Body of pancreas (tissue), 4 donors: ENCODE measurements at regions not wholly inside any gene's neighbourhood (a gene's known extent, or its start where the extent isn't known, plus 50 kb on each side); places are given as distances from the start of the nearest gene placed in this dataset.
A peak's percentile ranks its signal among the peaks of the same experiment; 100 is the strongest.

Source experiments
- ATAC-seq: fragments of 150-250 bp; one replicate; pipeline ENCODE4 v1.9.1; 2016
- DNase-seq, 4 donors: peaks; one replicate each; pipeline ENCODE4 v3.0.0-alpha.2; 2019
- H3K27ac ChIP-seq, 4 donors: fragments of 200-600 bp; sonication (generic); 1 replicate in 3 of 4; 2 replicates in 1 of 4; pipeline versions ENCODE4 v1.5.1 to v1.6.1; 2016 to 2019; ENCODE audit warnings: mild to moderate bottlenecking in 1 of 4, mixed read lengths in 1 of 4, moderate library complexity in 1 of 4
- H3K27me3 ChIP-seq, 2 donors: fragments of 200-600 bp; sonication (generic); one replicate each; pipeline ENCODE4 v1.6.0; 2016; ENCODE audit warnings: mild to moderate bottlenecking in 1 of 2
- H3K36me3 ChIP-seq, 2 donors: fragments of 200-600 bp; sonication (generic); replicated peaks in 1 of 2; 2 replicates each; pipeline ENCODE4 v1.5.1; 2016; ENCODE audit warnings: low read depth in 2 of 2; ENCODE audit not compliant: insufficient read depth in 1 of 2
- H3K4me1 ChIP-seq: fragments of 200-600 bp; sonication (generic); one replicate; pipeline ENCODE4 v1.6.0; 2016
- H3K4me3 ChIP-seq, 2 donors: fragments of 200-600 bp; sonication (generic); 1 replicate in 1 of 2; 2 replicates in 1 of 2; pipeline ENCODE4 v1.5.1; 2016 to 2019
- H3K9me3 ChIP-seq, 3 donors: fragments of 200-600 bp; sonication (generic); 1 replicate in 2 of 3; 2 replicates in 1 of 3; pipeline ENCODE4 v1.5.1; 2016
- CTCF ChIP-seq, 7 experiments: fragments of 450-650 bp in 4 of 7; fragments of 200-600 bp in 3 of 7; sonication (generic) in 3 of 7; IDR thresholded peaks; one replicate each; pipeline ENCODE4 v1.5.1; 2016 to 2019; ENCODE audit warnings: antibody characterized with exemption in 7 of 7
- POLR2A ChIP-seq, 3 donors: fragments of 450-650 bp; IDR thresholded peaks; one replicate each; pipeline ENCODE4 v1.6.1; 2016; ENCODE audit warnings: antibody characterized with exemption in 3 of 3, mild to moderate bottlenecking in 2 of 3
- WGBS, 2 donors: methylation state at CpG; one replicate each; pipeline ENCODE4 v1.1.5; 2017; 5-methylcytosine and 5-hydroxymethylcytosine counted together
- intact Hi-C: fragments of 100-400 bp; cut with DNase I; formaldehyde crosslinking; loops from one replicate; pipeline ENCODE4 v1.15.1; 2023

- no peak for TF ChIP-seq POLR2A (IDR thresholded peaks at IDR 0.05)
- TF ChIP-seq CTCF (IDR thresholded peaks at IDR 0.05) = no peak
- Histone ChIP-seq H3K36me3 (no peaks in the 10 kb centered on the region), H3K4me3 (no peak overlapping the region), H3K27ac (no peak overlapping the region), H3K27me3 (no peaks in the 10 kb centered on the region), H3K9me3 (no peaks in the 10 kb centered on the region), H3K4me1 (no peaks in the 10 kb centered on the region)
- DNase-seq = no peak
- ATAC-seq = no peak
- WGBS, 2 donors = 71 to 87% methylated on average over 4 of the region's 4 CpGs
- intact Hi-C loops = no loop called here
Observed at GRCh38 chr18:39480494-39481195, 1915.0 kb upstream of the CELF4 start.

- intact Hi-C loops = no loop called here
- ATAC-seq = no peak
- TF ChIP-seq POLR2A (IDR thresholded peaks at IDR 0.05) (no peak), CTCF (IDR thresholded peaks at IDR 0.05) (no peak)
Observed at GRCh38 chr18:39464006-39464405, 1898.4 kb upstream of the CELF4 start.

GRCh38 chr18:39462436-39462835 is 1896.8 kb upstream of the CELF4 start:
- Histone ChIP-seq H3K9me3 (no peaks in the 10 kb centered on the region), H3K27ac (no peak overlapping the region), H3K36me3 (no peaks in the 10 kb centered on the region), H3K4me1 (no peaks in the 10 kb centered on the region), H3K27me3 (no peaks in the 10 kb centered on the region), H3K4me3 (no peak overlapping the region)
- WGBS, 2 donors = 86 to 93% methylated on average over 1 of the region's 1 CpG
- intact Hi-C loops = no loop called here
- DNase-seq (no peak), ATAC-seq (no peak)
- TF ChIP-seq CTCF (IDR thresholded peaks at IDR 0.05) = no peak
- no peak for TF ChIP-seq POLR2A (IDR thresholded peaks at IDR 0.05)

More at GRCh38 chr18:39464006-39464405, 1898.4 kb upstream of the CELF4 start:
- Histone ChIP-seq H3K27ac (no peak overlapping the region), H3K4me1 (no peaks in the 10 kb centered on the region), H3K4me3 (no peak overlapping the region), H3K27me3 (no peaks in the 10 kb centered on the region), H3K9me3 (no peaks in the 10 kb centered on the region), H3K36me3 (no peaks in the 10 kb centered on the region)
- no peak for DNase-seq

GRCh38 chr18:39460136-39460535 is 1894.5 kb upstream of the CELF4 start:
- ATAC-seq (no peak), DNase-seq (no peak)
- no peak overlapping the region for H3K27ac ChIP-seq
- H3K36me3 ChIP-seq = no peaks in the 10 kb centered on the region
- H3K9me3 ChIP-seq = no peaks in the 10 kb centered on the region
- no peaks in the 10 kb centered on the region for H3K27me3 ChIP-seq
- H3K4me3 ChIP-seq = no peak overlapping the region
- intact Hi-C loops = no loop called here
- H3K4me1 ChIP-seq = no peaks in the 10 kb centered on the region
- TF ChIP-seq POLR2A (IDR thresholded peaks at IDR 0.05) (no peak), CTCF (IDR thresholded peaks at IDR 0.05) (no peak)

- intact Hi-C loops = no loop called here
- TF ChIP-seq CTCF (IDR thresholded peaks at IDR 0.05) (no peak), POLR2A (IDR thresholded peaks at IDR 0.05) (no peak)
- DNase-seq = peak in 3 of 4 donors; percentile 10 to 14 (median 10)
- no peak for ATAC-seq
- H3K9me3 ChIP-seq = no peaks in the 10 kb centered on the region
- no peaks in the 10 kb centered on the region for H3K27me3 ChIP-seq
- H3K4me1 ChIP-seq = peaks cover 13% of the 10 kb centered on the region
- H3K27ac ChIP-seq = no peak overlapping the region
- no peak overlapping the region for H3K4me3 ChIP-seq
- H3K36me3 ChIP-seq = no peaks in the 10 kb centered on the region
Observed at GRCh38 chr18:39455285-39455684, 1889.7 kb upstream of the CELF4 start.
